ENCODE measurements at regions not wholly inside any gene's neighbourhood (a gene's known extent, or its start where the extent isn't known, plus 50 kb on each side); places are given as distances from the start of the nearest gene placed in this dataset.
"Not testable (repeated sequence)": the region's sequence is repeated elsewhere in the genome, so short reads cannot be mapped to it uniquely, and the experiment has no call there.

DNA sequence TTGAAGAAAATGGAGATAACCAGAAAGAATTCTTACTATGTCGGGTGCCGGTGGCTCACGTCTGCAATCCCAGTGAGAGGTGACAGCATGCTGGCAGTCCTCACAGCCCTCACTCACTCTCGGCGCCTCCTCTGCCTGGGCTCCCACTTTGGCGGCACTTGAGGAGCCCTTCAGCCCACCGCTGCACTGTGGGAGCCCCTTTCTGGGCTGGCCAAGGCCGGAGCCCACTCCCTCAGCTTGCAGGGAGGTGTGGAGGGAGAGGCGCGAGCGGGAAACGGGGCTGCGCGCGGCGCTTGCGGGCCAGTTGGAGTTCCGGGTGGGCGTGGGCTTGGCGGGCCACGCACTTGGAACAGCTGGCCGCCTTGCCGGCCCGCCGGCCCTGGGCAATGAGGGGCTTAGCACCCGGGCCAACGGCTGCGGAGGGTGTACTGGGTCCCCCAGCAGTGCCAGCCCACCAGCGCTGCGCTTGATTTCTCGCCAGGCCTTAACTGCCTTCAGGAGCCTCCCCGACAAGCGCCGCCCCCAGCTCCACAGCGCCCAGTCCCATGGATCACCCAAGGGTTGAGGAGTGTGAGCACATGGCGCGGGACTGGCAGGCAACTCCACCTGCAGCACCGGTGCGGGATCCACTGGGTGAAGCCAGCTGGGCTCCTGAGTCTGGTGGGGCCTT lies 1672.5 kb upstream of the B3GALT2 start:
- DNase-seq, result not testable (repeated sequence)

DNA sequence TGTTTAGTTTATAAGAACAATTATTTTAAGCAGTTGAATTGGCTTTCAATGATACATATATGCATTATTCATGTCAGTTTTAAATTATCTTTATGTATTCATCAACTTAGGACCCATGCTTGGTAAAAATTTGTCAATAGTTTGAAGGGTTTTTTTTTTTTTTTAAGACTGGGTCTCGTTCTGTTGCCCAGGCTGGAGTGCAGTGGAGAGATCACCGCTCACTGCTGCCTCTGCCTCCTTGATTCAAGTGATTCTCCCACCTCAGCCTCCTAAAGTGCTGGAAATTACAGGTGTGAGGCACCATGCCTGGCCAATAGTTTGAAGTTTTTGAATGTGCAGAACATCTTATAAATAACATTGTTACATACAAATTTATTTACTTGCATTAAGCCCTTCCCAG lies 1671.0 kb upstream of the B3GALT2 start:
- no peak for DNase-seq

- no peak for DNase-seq
Measured at GRCh38 chr1:194848846-194849245, 1662.4 kb upstream of the B3GALT2 start.

DNA sequence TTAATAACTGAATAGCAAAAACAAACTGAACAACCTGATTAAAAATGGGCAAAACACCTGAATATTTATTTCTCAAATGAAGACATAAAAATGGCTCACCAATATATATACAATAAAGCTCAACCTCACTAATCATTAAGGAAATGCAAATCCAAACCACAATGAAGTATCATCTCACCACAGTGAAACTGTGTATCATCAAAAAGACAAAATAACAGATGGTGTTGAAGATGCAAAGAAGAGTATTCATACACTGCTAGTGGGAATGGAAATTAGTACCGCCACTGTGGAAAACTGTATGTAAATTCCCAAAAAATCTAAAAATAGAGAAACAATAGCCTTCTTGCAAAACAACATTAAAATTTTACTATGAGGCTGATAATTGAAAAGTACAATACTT lies 1660.1 kb upstream of the B3GALT2 start:
- DNase-seq, result no peak

GRCh38 chr1:194843077-194843476 lies 1656.7 kb upstream of the B3GALT2 start:
- DNase-seq, result no peak

DNA sequence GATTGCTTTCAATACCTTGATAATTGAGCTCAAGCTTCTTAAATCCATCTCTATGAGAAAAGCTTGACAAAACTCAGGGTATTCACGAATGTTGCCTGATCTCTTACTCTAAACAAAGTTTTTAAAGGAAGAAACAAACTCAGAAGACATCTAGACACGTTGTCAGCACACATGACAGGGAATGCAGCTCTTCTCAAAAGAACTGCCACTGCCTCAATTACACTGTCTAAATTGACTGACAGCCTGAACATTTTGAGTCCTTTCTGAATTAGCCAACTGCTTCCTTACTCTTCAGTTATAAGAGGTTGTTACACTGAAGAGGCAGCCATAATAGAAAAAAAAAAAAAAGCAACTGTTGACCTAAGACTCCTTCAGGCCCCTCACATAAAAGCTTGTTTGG lies 1646.7 kb upstream of the B3GALT2 start:
- DNase-seq, result no peak

GRCh38 chr1:194831595-194831994 lies 1645.2 kb upstream of the B3GALT2 start:
- DNase-seq, result not testable (repeated sequence)

GRCh38 chr1:194830387-194830786 lies 1644.0 kb upstream of the B3GALT2 start:
- no peak for DNase-seq

GRCh38 chr1:194829492-194829891 lies 1643.1 kb upstream of the B3GALT2 start:
- DNase-seq, result peak; percentile 24

DNA sequence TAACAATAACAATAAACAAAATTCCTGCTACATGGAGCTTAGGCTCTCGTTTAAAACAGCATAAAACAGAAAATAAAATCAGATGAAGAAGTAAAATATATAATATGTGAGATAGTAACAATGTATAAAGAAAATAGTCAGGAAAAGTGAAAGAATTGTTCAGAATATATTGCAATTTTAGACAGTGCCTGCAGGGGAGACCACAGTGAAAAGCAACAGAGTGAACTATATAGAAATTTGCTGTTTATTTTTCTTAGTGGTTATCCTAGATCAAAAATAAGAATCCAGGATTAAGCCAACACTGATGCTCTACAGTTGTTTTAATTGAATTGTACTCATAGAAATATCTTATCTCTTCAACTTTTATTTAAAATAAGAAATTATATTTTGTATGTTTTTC lies 1639.0 kb upstream of the B3GALT2 start:
- DNase-seq, result no peak

- DNase-seq, result no peak
Measured at GRCh38 chr1:194821091-194821490, 1634.7 kb upstream of the B3GALT2 start.

DNA sequence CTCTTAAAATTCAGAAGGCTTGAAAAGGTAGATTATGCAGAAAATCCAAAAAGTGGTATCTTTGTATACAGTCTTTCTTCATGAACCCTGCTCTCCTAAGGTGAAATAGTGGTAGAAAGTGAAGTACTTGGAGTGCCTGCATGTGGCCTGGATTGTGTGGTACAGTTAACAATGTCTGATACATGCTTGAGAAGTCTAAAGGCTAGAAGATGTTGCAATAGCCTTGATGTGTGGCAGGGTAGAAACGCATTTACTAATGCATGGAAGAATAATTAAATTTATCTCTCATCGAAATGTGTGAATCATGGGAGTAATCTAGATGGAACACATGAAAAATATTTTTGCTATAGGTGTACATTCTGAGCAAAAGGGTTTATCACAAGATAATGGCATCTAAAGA lies 1632.3 kb upstream of the B3GALT2 start:
- no peak for DNase-seq

GRCh38 chr1:194816859-194817258 lies 1630.4 kb upstream of the B3GALT2 start:
- no peak for DNase-seq

- DNase-seq, result no peak
Measured at GRCh38 chr1:194813096-194813495, 1626.7 kb upstream of the B3GALT2 start.

GRCh38 chr1:194809665-194810064 lies 1623.3 kb upstream of the B3GALT2 start:
- DNase-seq, result no peak

- DNase-seq, result no peak
Measured at GRCh38 chr1:194809215-194809614, 1622.8 kb upstream of the B3GALT2 start.

DNA sequence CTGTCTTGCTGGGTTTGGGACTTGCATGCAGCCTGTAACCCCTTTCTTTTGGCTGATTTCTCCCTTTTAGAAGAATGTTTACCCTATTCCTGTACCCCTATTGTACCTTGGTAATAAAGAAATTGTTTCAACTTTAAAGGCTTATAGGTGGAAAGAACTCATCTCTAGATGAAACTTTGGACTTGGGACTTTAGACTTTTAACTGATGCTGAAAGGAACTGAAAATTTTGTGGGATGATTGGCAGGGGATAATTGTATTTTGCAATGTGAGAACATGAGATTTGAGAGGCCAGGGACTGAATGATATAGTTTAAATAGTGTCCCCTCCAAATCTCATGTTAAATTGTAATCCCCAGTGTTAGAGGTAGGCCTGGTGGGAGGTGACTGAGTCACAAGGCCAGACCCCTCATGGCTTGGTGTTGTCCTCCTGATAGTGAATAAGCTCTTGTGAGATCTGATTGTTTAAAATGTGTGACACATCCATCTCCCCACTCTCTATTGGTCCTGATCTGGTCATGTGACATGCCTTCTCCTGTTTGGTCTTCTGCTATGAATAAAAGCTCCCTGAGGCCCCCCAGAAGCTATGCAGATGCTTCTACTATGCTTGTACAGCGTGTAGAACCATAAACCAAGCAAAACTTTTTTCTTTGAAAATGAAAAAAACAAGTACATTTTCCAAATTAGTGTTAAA lies 1621.3 kb upstream of the B3GALT2 start:
- no peak for DNase-seq

- no peak for DNase-seq
Measured at GRCh38 chr1:194802572-194802971, 1616.2 kb upstream of the B3GALT2 start.

DNA sequence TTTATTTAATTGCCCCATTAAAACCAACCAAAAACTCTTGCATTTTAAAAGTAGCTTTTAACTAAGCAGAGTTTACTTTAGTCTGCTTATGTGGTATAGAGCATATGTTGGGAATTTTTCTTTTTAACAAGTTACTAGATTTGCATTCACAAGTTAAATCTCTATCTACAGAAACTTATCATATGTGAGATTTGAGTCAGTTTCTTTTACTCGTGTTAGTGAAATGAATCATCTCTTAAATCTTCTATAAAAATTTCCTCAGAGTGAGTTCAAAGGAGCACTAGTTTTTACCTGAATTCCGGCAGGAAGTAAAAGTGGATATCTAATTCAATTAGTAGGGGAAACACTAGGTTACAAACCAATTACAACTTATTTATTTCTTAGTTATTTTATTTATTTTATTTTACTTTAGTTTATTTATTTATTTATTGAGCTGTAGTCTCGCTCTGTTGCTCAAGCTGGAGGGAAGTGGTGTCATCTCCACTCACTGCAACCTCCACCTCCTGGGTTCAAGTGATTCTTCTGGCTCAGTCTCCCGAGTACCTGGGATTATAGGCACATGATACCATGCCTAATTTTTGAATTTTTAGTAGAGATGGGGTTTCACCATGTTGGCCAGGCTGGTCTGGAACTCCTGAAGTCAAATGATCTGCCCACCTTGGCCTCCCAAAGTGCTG lies 1609.6 kb upstream of the B3GALT2 start:
- DNase-seq, result peak; percentile 7

GRCh38 chr1:194787001-194787400 lies 1600.6 kb upstream of the B3GALT2 start:
- DNase-seq, result no peak

- no peak for DNase-seq
Measured at GRCh38 chr1:194786027-194786426, 1599.6 kb upstream of the B3GALT2 start.

- DNase-seq, result no peak
Measured at GRCh38 chr1:194776657-194777056, 1590.2 kb upstream of the B3GALT2 start.

DNA sequence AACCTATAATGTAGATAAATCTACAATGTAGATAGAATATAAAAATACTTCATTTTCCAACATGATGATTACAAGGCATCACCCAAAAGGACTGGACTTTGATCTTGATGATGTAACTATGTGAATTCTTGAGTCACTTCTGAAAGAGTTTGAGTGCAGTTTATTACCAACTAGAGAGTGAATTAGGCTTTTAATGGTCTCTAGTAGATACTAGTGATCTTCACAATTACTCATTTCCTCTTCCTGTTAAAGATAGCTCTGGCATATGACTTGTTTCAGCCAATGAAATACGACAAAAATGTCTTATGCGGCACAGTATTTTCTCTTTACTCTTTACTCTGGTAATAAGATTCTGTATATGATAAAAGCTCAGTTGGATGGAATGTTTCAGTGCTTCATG lies 1588.1 kb upstream of the B3GALT2 start:
- no peak for DNase-seq
